GM23248 (cell line): ENCODE measurements at regions not wholly inside any gene's neighbourhood (a gene's known extent, or its start where the extent isn't known, plus 50 kb on each side); places are given as distances from the start of the nearest gene placed in this dataset.

Source experiments
- DNase-seq: peaks from one replicate; pipeline ENCODE4 v3.0.0-alpha.2; 2015
- H2AFZ ChIP-seq: fragments of 200-600 bp; sonication (generic); 2 replicates; pipeline ENCODE4 v1.6.1; 2016; ENCODE audit warnings: antibody characterized with exemption
- H3F3A ChIP-seq: fragments of 200-600 bp; sonication (generic); 2 replicates; pipeline ENCODE4 v1.6.1; 2016; ENCODE audit warnings: mild to moderate bottlenecking, antibody characterized with exemption, mixed run types; ENCODE audit not compliant: insufficient read depth
- H3K27ac ChIP-seq: fragments of 200-600 bp; sonication (generic); 2 replicates; pipeline ENCODE4 v1.5.1; 2016; ENCODE audit warnings: mild to moderate bottlenecking
- H3K27me3 ChIP-seq: fragments of 200-600 bp; sonication (generic); replicated peaks from 2 replicates; pipeline ENCODE4 v1.6.1; 2016; ENCODE audit warnings: mild to moderate bottlenecking; ENCODE audit not compliant: insufficient read depth
- H3K36me3 ChIP-seq: fragments of 200-600 bp; sonication (generic); 2 replicates; pipeline ENCODE4 v1.6.1; 2016; ENCODE audit warnings: low read depth, mild to moderate bottlenecking
- H3K4me1 ChIP-seq: fragments of 200-600 bp; sonication (generic); 2 replicates; pipeline ENCODE4 v1.6.1; 2016; ENCODE audit warnings: mild to moderate bottlenecking; ENCODE audit not compliant: insufficient read depth
- H3K4me2 ChIP-seq: fragments of 200-600 bp; sonication (generic); one replicate; pipeline ENCODE4 v1.6.1; 2016; ENCODE audit warnings: mild to moderate bottlenecking; ENCODE audit not compliant: unreplicated experiment
- H3K4me3 ChIP-seq: fragments of 200-600 bp; sonication (generic); 2 replicates; pipeline ENCODE4 v1.5.1; 2016; ENCODE audit warnings: mild to moderate bottlenecking
- H3K79me2 ChIP-seq: fragments of 200-600 bp; sonication (generic); 2 replicates; pipeline ENCODE4 v1.6.1; 2016; ENCODE audit warnings: mild to moderate bottlenecking; ENCODE audit not compliant: insufficient read depth
- H3K9ac ChIP-seq: fragments of 200-600 bp; sonication (generic); 2 replicates; pipeline ENCODE4 v1.6.1; 2016; ENCODE audit warnings: mild to moderate bottlenecking
- H3K9me2 ChIP-seq: fragments of 200-600 bp; sonication (generic); 2 replicates; pipeline ENCODE4 v1.6.1; 2016; ENCODE audit warnings: mixed run types, mild to moderate bottlenecking, moderate library complexity; ENCODE audit not compliant: insufficient read depth
- H3K9me3 ChIP-seq: fragments of 200-600 bp; sonication (generic); one replicate; pipeline ENCODE4 v1.6.1; 2017; ENCODE audit warnings: low read depth
- H4K20me1 ChIP-seq: fragments of 200-600 bp; sonication (generic); 2 replicates; pipeline ENCODE4 v1.6.0; 2016; ENCODE audit not compliant: insufficient read depth
- EZH2 ChIP-seq: fragments of 200-600 bp; sonication (generic); IDR thresholded peaks from 2 replicates; pipeline ENCODE4 v1.6.1; 2018; ENCODE audit warnings: antibody characterized with exemption, mild to moderate bottlenecking; ENCODE audit not compliant: insufficient read depth, poor library complexity, severe bottlenecking
- EZH2phosphoT487 ChIP-seq: fragments of 200-600 bp; sonication (generic); IDR thresholded peaks from 2 replicates; pipeline ENCODE4 v1.6.1; 2018; ENCODE audit warnings: antibody characterized with exemption, moderate library complexity, mild to moderate bottlenecking, low read depth; ENCODE audit not compliant: insufficient read depth
- WGBS, 2 experiments: methylation state at CpG; one replicate each; pipeline ENCODE4 v1.1.6; 2015 to 2017; ENCODE audit warnings: low lambda C conversion rate in 2 of 2, low coverage in 1 of 2; ENCODE audit errors: missing lambda C conversion rate in 2 of 2; 5-methylcytosine and 5-hydroxymethylcytosine counted together
- in situ Hi-C: fragments of 300-500 bp; cut with MboI; formaldehyde crosslinking; loops from 2 replicates; pipeline ENCODE4 v1.15.0; 2020

DNA sequence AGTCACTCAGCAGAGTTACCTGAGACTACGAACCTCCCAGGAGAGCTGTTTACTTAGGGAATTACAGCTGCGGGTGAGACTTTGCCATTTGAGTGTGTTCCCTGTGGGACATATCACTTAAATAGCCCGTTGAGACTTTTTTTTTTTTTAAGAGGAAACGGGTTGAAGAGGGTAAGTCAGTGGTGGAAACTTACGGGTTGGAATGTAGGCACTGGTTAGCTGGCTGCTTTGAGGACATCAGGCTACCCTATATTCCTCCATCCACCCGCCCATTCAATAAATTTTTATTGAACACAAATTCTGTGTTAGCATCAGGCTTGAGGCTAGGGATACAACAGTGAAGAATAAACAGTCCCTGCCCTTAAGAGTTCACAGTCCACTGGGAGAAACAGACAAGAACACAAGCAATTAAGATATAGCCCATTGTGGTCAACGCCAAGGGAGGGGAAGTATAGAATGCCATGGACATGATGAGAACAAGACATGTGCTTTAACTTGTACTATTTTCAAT is 88.1 kb upstream of the CPSF6 start:
- Histone ChIP-seq H3K9me3 (no peaks in the 10 kb centered on the region), H3K27ac (no peak overlapping the region), H3F3A (no peaks in the 10 kb centered on the region), H3K36me3 (no peaks in the 10 kb centered on the region), H3K79me2 (no peaks in the 10 kb centered on the region), H3K4me3 (no peak overlapping the region), H3K4me2 (no peak overlapping the region), H3K27me3 (no peaks in the 10 kb centered on the region), H3K4me1 (0 out of 2 replicates have a peak, but pooled peaks cover 3% of the 10 kb centered on the region), H3K9me2 (no peaks in the 10 kb centered on the region), H2AFZ (no peak overlapping the region), H3K9ac (no peak overlapping the region), H4K20me1 (no peaks in the 10 kb centered on the region)
- 28 to 36% methylated on average over 7 of the region's 7 CpGs for WGBS, 2 experiments
- no peak for DNase-seq
- TF ChIP-seq EZH2 (no peak), EZH2phosphoT487 (no peak)
- in situ Hi-C loops, result no loop called here

DNA sequence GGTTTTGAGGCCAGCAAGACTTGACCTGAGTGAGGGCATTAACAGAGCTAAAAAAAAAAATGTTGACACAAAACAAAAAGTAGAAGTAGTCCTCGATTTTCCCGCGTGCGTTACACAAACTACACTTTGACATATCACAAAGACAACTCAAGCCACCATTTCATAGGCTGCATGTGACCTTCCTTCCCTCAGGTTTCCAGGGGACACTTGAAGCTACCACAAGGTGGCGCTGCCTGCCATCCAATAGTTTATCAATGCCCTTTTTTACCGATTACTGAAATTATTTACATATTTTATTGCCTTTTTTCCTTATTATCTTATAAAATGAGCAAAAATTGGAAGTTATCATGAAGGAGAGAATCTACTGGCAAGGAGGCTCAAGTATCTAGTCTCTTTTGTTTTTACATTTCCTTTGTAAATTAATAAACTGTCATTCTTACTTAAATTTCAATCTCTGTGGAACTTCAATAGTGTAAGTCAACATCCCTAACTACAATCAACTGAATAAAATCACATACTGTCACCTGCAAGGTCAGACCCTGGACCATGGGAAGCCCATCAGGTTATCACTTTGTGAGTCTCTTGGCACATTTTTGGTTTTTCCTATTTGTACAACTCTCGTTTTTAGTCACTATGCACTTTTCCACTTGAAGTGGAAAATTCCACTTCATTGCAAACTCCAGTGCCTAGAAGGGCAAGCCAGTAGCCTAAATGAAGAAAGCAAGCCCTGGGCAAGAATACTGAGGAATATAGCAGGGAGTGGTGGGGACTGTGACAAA is 84.6 kb upstream of the CPSF6 start:
- Histone ChIP-seq H3K27ac (no peak overlapping the region), H3F3A (no peaks in the 10 kb centered on the region), H3K4me3 (no peak overlapping the region), H3K9me3 (no peaks in the 10 kb centered on the region), H3K79me2 (no peaks in the 10 kb centered on the region), H3K9me2 (no peaks in the 10 kb centered on the region), H3K9ac (no peak overlapping the region), H4K20me1 (no peaks in the 10 kb centered on the region), H3K36me3 (no peaks in the 10 kb centered on the region), H3K27me3 (no peaks in the 10 kb centered on the region), H3K4me1 (0 out of 2 replicates have a peak, but pooled peaks cover 3% of the 10 kb centered on the region), H2AFZ (no peak overlapping the region), H3K4me2 (no peak overlapping the region)
- 5 to 8% methylated on average over 7 of the region's 7 CpGs for WGBS, 2 experiments
- TF ChIP-seq EZH2phosphoT487 (no peak), EZH2 (no peak)
- DNase-seq, result peak; percentile 73
- in situ Hi-C loops, result no loop called here

DNA sequence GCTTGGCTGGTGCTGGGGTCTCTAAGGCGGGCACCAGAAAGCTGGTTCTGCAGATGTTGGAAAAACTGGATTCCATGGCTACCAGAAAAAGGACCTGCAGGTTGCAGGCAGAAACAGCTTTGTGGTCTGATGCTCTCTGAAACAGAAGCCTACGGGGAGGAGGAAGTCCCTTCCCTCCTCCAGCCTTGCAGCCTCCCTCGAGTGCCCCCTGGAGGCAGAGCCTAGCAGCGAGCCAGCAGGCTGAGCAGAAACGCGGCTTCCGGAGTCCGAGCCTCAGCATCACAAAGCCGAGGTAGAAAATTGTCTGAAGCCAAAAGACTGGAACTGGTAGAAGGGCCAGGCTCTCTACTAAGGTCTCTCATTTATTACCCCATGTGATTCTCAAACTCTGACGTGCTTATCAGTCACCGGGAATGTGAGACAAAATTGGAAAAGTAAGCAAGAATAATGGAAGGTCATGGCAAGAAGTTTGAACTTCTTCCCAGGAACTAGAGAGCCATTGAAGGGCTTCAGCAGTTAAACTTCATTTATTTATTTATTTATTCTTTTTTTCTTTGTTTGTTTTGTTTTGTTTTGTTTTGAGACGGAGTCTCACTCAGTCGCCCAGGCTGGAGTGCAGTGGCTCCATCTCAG is 82.2 kb upstream of the CPSF6 start:
- TF ChIP-seq EZH2 (no peak), EZH2phosphoT487 (no peak)
- H3K9me2 ChIP-seq, result no peaks in the 10 kb centered on the region

DNA sequence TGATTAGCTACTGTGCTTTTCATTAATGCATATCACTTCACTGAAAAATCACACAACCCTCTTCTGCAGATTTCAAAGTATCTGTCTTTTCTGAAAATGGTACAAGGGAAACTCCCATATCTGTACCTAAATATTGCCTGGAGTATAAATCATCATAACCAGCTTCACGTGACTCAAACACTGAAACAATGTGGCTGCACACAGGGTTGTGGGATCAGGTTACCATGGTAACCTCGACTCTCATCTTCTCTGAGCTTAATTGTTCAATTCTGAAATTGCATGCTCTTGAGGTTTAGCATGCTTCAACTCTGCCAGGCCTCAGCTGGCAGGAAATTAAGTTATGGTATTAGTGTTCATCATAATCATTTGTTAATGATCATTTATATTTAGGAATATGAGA is 77.5 kb upstream of the CPSF6 start:
- Histone ChIP-seq H3K4me3 (no peak overlapping the region), H2AFZ (no peak overlapping the region), H3F3A (no peaks in the 10 kb centered on the region), H3K9me3 (no peaks in the 10 kb centered on the region), H3K9ac (no peak overlapping the region), H4K20me1 (no peaks in the 10 kb centered on the region), H3K4me1 (no peaks in the 10 kb centered on the region), H3K9me2 (no peaks in the 10 kb centered on the region), H3K27me3 (no peaks in the 10 kb centered on the region), H3K79me2 (no peaks in the 10 kb centered on the region), H3K27ac (no peak overlapping the region), H3K4me2 (no peak overlapping the region), H3K36me3 (no peaks in the 10 kb centered on the region)
- TF ChIP-seq EZH2phosphoT487 (no peak), EZH2 (no peak)
- 43 to 48% methylated on average over 2 of the region's 2 CpGs for WGBS, 2 experiments
- no peak for DNase-seq
- in situ Hi-C loops, result no loop called here

More for the DNA sequence above, 82.2 kb upstream of the CPSF6 start:
- Histone ChIP-seq H2AFZ (peak overlapping the region; percentile 92), H3K27me3 (no peaks in the 10 kb centered on the region), H3F3A (no peaks in the 10 kb centered on the region), H3K79me2 (no peaks in the 10 kb centered on the region), H3K4me2 (peak overlapping the region; percentile 86), H3K36me3 (no peaks in the 10 kb centered on the region), H3K4me3 (peak overlapping the region; percentile 57), H3K4me1 (0 out of 2 replicates have a peak, but pooled peaks cover 3% of the 10 kb centered on the region), H3K27ac (no peak overlapping the region), H3K9me3 (no peaks in the 10 kb centered on the region), H4K20me1 (no peaks in the 10 kb centered on the region), H3K9ac (no peak overlapping the region)
- in situ Hi-C loops, result no loop called here
- peak; percentile 88 for DNase-seq
- 11 to 14% methylated on average over 13 of the region's 13 CpGs for WGBS, 2 experiments
